Thyroid gland (tissue), 4 donors: ENCODE measurements at regions not wholly inside any gene's neighbourhood (a gene's known extent, or its start where the extent isn't known, plus 50 kb on each side); places are given as distances from the start of the nearest gene placed in this dataset.

Source experiments
- CTCF ChIP-seq, 6 experiments: fragments of 200-600 bp in 3 of 6; fragments of 450-650 bp in 3 of 6; sonication (generic) in 3 of 6; IDR thresholded peaks; one replicate each; pipeline ENCODE4 v1.5.1; 2016 to 2019; ENCODE audit warnings: antibody characterized with exemption in 6 of 6, mild to moderate bottlenecking in 2 of 6, inconsistent platforms in 1 of 6, moderate library complexity in 1 of 6
- POLR2A ChIP-seq, 2 donors: fragments of 450-650 bp; IDR thresholded peaks; one replicate each; pipeline ENCODE4 v1.6.1; 2017; ENCODE audit warnings: antibody characterized with exemption in 2 of 2, mild to moderate bottlenecking in 2 of 2, moderate library complexity in 1 of 2

GRCh38 chr1:69272684-69273083 is 295.0 kb upstream of the LRRC7 start:
- no peak for TF ChIP-seq CTCF (IDR thresholded peaks at IDR 0.05)
- TF ChIP-seq POLR2A (IDR thresholded peaks at IDR 0.05): no peak
